ENCODE measurements at regions not wholly inside any gene's neighbourhood (a gene's known extent, or its start where the extent isn't known, plus 50 kb on each side); places are given as distances from the start of the nearest gene placed in this dataset.

- no peak for TF ChIP-seq CTCF (IDR thresholded peaks at IDR 0.05; ENCODE audit: low read depth, low read length)
- DNase-seq (ENCODE audit: low read depth, low spot score) = no peak
- ChIA-PET CTCF (no interaction called here), POLR2A (no interaction called here)
- Histone ChIP-seq H3K27me3 (ENCODE audit: control insufficient read depth, insufficient read depth, low read length) (no peaks in the 10 kb centered on the region), H3K27ac (ENCODE audit: low read depth, low read length) (no peak overlapping the region), H3K9me3 (ENCODE audit: control insufficient read depth, insufficient read depth, low read length) (no peaks in the 10 kb centered on the region), H3K4me3 (ENCODE audit: low read depth, low read length) (no peak overlapping the region)
Observed at GRCh38 chr14:80428171-80428570, 216.9 kb upstream of the DIO2 start.

GRCh38 chr14:80427101-80427500, 215.8 kb upstream of the DIO2 start:
- DNase-seq (ENCODE audit: low read depth, low spot score) = no peak
- no peaks in the 10 kb centered on the region for H3K27me3 ChIP-seq (ENCODE audit: control insufficient read depth, insufficient read depth, low read length)
- no peaks in the 10 kb centered on the region for H3K9me3 ChIP-seq (ENCODE audit: control insufficient read depth, insufficient read depth, low read length)

GRCh38 chr14:80426683-80427082, 215.4 kb upstream of the DIO2 start:
- CTCF ChIA-PET = no interaction called here
- DNase-seq (ENCODE audit: low read depth, low spot score) = no peak
- no peak overlapping the region for H3K27ac ChIP-seq (ENCODE audit: low read depth, low read length)

More at GRCh38 chr14:80427101-80427500, 215.8 kb upstream of the DIO2 start:
- ChIA-PET CTCF (no interaction called here), POLR2A (no interaction called here)
- no peak for TF ChIP-seq CTCF (IDR thresholded peaks at IDR 0.05; ENCODE audit: low read depth, low read length)
- no peak overlapping the region for H3K4me3 ChIP-seq (ENCODE audit: low read depth, low read length)
- no peak overlapping the region for H3K27ac ChIP-seq (ENCODE audit: low read depth, low read length)

GRCh38 chr14:80425686-80426085, 214.4 kb upstream of the DIO2 start:
- DNase-seq (ENCODE audit: low read depth, low spot score) = peak; percentile 87
- ChIA-PET CTCF (no interaction called here), POLR2A (no interaction called here)
- Histone ChIP-seq H3K9me3 (ENCODE audit: control insufficient read depth, insufficient read depth, low read length) (no peaks in the 10 kb centered on the region), H3K27ac (ENCODE audit: low read depth, low read length) (peak overlapping the region; percentile 67), H3K27me3 (ENCODE audit: control insufficient read depth, insufficient read depth, low read length) (no peaks in the 10 kb centered on the region), H3K4me3 (ENCODE audit: low read depth, low read length) (no peak overlapping the region)
- no peak for TF ChIP-seq CTCF (IDR thresholded peaks at IDR 0.05; ENCODE audit: low read depth, low read length)

More at GRCh38 chr14:80426683-80427082, 215.4 kb upstream of the DIO2 start:
- POLR2A ChIA-PET = no interaction called here
- no peaks in the 10 kb centered on the region for H3K9me3 ChIP-seq (ENCODE audit: control insufficient read depth, insufficient read depth, low read length)
- H3K27me3 ChIP-seq (ENCODE audit: control insufficient read depth, insufficient read depth, low read length) = no peaks in the 10 kb centered on the region
- no peak for TF ChIP-seq CTCF (IDR thresholded peaks at IDR 0.05; ENCODE audit: low read depth, low read length)
- no peak overlapping the region for H3K4me3 ChIP-seq (ENCODE audit: low read depth, low read length)

GRCh38 chr14:80419769-80420168, 208.5 kb upstream of the DIO2 start:
- no peak overlapping the region for H3K4me3 ChIP-seq (ENCODE audit: low read depth, low read length)
- no peak for TF ChIP-seq CTCF (IDR thresholded peaks at IDR 0.05; ENCODE audit: low read depth, low read length)
- ChIA-PET CTCF (no interaction called here), POLR2A (no interaction called here)
- no peak overlapping the region for H3K27ac ChIP-seq (ENCODE audit: low read depth, low read length)
- DNase-seq (ENCODE audit: low read depth, low spot score) = no peak
- no peaks in the 10 kb centered on the region for H3K27me3 ChIP-seq (ENCODE audit: control insufficient read depth, insufficient read depth, low read length)
- no peaks in the 10 kb centered on the region for H3K9me3 ChIP-seq (ENCODE audit: control insufficient read depth, insufficient read depth, low read length)

All from AG04450 (cell line).